ENCODE measurements at regions not wholly inside any gene's neighbourhood (a gene's known extent, or its start where the extent isn't known, plus 50 kb on each side); places are given as distances from the start of the nearest gene placed in this dataset.

GRCh38 chr14:47763188-47763854 is 87.9 kb upstream of the MDGA2 start:
- TF ChIP-seq ZFX (IDR thresholded peaks at IDR 0.05; ENCODE audit: borderline replicate concordance): no peak
- TF ChIP-seq, protein P1, sequence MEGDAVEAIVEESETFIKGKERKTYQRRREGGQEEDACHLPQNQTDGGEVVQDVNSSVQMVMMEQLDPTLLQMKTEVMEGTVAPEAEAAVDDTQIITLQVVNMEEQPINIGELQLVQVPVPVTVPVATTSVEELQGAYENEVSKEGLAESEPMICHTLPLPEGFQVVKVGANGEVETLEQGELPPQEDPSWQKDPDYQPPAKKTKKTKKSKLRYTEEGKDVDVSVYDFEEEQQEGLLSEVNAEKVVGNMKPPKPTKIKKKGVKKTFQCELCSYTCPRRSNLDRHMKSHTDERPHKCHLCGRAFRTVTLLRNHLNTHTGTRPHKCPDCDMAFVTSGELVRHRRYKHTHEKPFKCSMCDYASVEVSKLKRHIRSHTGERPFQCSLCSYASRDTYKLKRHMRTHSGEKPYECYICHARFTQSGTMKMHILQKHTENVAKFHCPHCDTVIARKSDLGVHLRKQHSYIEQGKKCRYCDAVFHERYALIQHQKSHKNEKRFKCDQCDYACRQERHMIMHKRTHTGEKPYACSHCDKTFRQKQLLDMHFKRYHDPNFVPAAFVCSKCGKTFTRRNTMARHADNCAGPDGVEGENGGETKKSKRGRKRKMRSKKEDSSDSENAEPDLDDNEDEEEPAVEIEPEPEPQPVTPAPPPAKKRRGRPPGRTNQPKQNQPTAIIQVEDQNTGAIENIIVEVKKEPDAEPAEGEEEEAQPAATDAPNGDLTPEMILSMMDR (IDR thresholded peaks at IDR 0.05): no peak
- H3K27ac ChIP-seq: no peak overlapping the region

- H3K27ac ChIP-seq: no peak overlapping the region
- no peak for TF ChIP-seq ZFX (IDR thresholded peaks at IDR 0.05; ENCODE audit: borderline replicate concordance)
These were observed 71.6 kb upstream of the MDGA2 start for GRCh38 chr14:47746986-47747385.

- TF ChIP-seq ZFX (IDR thresholded peaks at IDR 0.05; ENCODE audit: borderline replicate concordance): no peak
- TF ChIP-seq, protein P1 (IDR thresholded peaks at IDR 0.05): no peak
These were observed 68.8 kb upstream of the MDGA2 start for GRCh38 chr14:47744155-47744554.

GRCh38 chr14:47739541-47739940 is 64.1 kb upstream of the MDGA2 start:
- no peak for TF ChIP-seq ZFX (IDR thresholded peaks at IDR 0.05; ENCODE audit: borderline replicate concordance)
- TF ChIP-seq, protein P1 (IDR thresholded peaks at IDR 0.05): no peak
- no peak overlapping the region for H3K27ac ChIP-seq

More at GRCh38 chr14:47744155-47744554, 68.8 kb upstream of the MDGA2 start:
- H3K27ac ChIP-seq: no peak overlapping the region

DNA sequence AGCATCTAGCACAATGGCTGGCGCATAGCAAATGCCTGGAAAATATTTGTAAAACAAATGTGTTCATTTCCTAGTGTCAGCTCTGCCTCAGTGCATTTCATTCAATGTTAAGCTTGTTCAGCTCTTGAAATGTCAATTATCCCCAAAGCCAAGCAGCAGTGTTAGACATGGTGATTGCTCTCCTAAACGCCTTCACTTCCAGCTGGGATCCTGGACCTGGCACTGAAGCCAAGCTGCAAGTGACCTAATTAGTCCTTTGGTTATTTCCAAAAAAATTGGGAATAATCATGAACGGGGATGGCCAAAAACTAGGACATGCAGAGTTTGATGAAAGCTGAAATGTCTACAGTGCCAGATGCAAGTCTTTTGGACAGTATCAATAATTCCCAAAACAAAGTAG is 54.9 kb upstream of the MDGA2 start:
- H3K27ac ChIP-seq: no peak overlapping the region
- no peak for TF ChIP-seq ZFX (IDR thresholded peaks at IDR 0.05; ENCODE audit: borderline replicate concordance)
- TF ChIP-seq, protein P1 (IDR thresholded peaks at IDR 0.05): no peak

Data from 22Rv1 (cell line).